SK-N-SH (cell line): ENCODE measurements at regions not wholly inside any gene's neighbourhood (a gene's known extent, or its start where the extent isn't known, plus 50 kb on each side); places are given as distances from the start of the nearest gene placed in this dataset.

Experiments
- CTCF ChIA-PET: fragments of 300-600, 350-600 bp; formaldehyde crosslinking; extraction: SDS; loops from one replicate; lab custom pipeline; 2021; lab: Yijun Ruan, JAX
- POLR2A ChIA-PET: fragments of 350-600 bp; sonication (Branson Sonifier 250); formaldehyde crosslinking; extraction: SDS; loops from one replicate; lab custom pipeline; 2020; ENCODE audit warnings: antibody characterized with exemption, inconsistent platforms; lab: Yijun Ruan, JAX
- DNase-seq: peaks from one replicate; pipeline ENCODE4 v3.0.0; 2012
- H2AFZ ChIP-seq: fragments of 200-600 bp; sonication (generic); 2 replicates; pipeline ENCODE4 v1.8.1; 2016; ENCODE audit warnings: antibody characterized with exemption, mild to moderate bottlenecking, low read depth
- H3F3A ChIP-seq: fragments of 200-600 bp; sonication (generic); replicated peaks from 2 replicates; pipeline ENCODE3; 2016; ENCODE audit warnings: antibody characterized with exemption, mild to moderate bottlenecking; ENCODE audit not compliant: insufficient read depth
- H3K27ac ChIP-seq, 2 experiments: fragments of 200-500 bp in 1 of 2; fragments of 200-600 bp in 1 of 2; sonication (Bioruptor generic) in 1 of 2; sonication (generic), shearing (Covaris generic) in 1 of 2; 2 replicates each; pipeline versions ENCODE4 v1.5.1 to v1.6.1; 2014 to 2016; ENCODE audit warnings: low read depth in 2 of 2, inconsistent platforms in 1 of 2, low read length in 1 of 2, mild to moderate bottlenecking in 1 of 2, mixed read lengths in 1 of 2
- H3K27me3 ChIP-seq: fragments of 200-600 bp; sonication (generic), shearing (Covaris generic); 2 replicates; pipeline ENCODE4 v1.6.1; 2016; ENCODE audit warnings: mixed run types; ENCODE audit not compliant: insufficient read depth
- H3K36me3 ChIP-seq, 2 experiments: fragments of 200-500 bp in 1 of 2; fragments of 200-600 bp in 1 of 2; sonication (Bioruptor generic) in 1 of 2; sonication (generic) in 1 of 2; replicated peaks in 1 of 2; 2 replicates each; pipeline versions ENCODE3 to v1.5.1; 2014 to 2016; ENCODE audit warnings: low read length in 1 of 2, mild to moderate bottlenecking in 1 of 2; ENCODE audit not compliant: insufficient read depth in 2 of 2, control insufficient read depth in 1 of 2
- H3K4me1 ChIP-seq, 2 experiments: fragments of 200-500 bp in 1 of 2; fragments of 200-600 bp in 1 of 2; sonication (Bioruptor generic) in 1 of 2; sonication (generic), shearing (Covaris generic) in 1 of 2; 2 replicates each; pipeline versions ENCODE4 v1.5.1 to v1.6.1; 2014 to 2016; ENCODE audit warnings: low read depth in 1 of 2, low read length in 1 of 2, mixed run types in 1 of 2; ENCODE audit not compliant: insufficient read depth in 2 of 2, control insufficient read depth in 1 of 2
- H3K4me2 ChIP-seq: fragments of 200-600 bp; sonication (generic), shearing (Covaris generic); 2 replicates; pipeline ENCODE4 v1.6.1; 2017; ENCODE audit warnings: mixed run types
- H3K4me3 ChIP-seq, 2 experiments: fragments of 200-500 bp in 1 of 2; fragments of 200-600 bp in 1 of 2; sonication (Bioruptor generic) in 1 of 2; sonication (generic), shearing (Covaris generic) in 1 of 2; 2 replicates each; pipeline versions ENCODE4 v1.5.1 to v1.8.1; 2014 to 2016; ENCODE audit warnings: low read depth in 2 of 2, inconsistent platforms in 1 of 2, low read length in 1 of 2, mild to moderate bottlenecking in 1 of 2, mixed read lengths in 1 of 2, moderate library complexity in 1 of 2
- H3K79me2 ChIP-seq: fragments of 200-600 bp; sonication (generic); 2 replicates; pipeline ENCODE4 v1.8.1; 2017; ENCODE audit warnings: mild to moderate bottlenecking; ENCODE audit not compliant: insufficient read depth
- H3K9ac ChIP-seq: fragments of 200-600 bp; sonication (generic); 2 replicates; pipeline ENCODE4 v1.6.1; 2017; ENCODE audit warnings: mixed run types
- H3K9me2 ChIP-seq: fragments of 200-600 bp; sonication (generic); 2 replicates; pipeline ENCODE4 v1.6.1; 2017; ENCODE audit warnings: mixed run types
- H3K9me3 ChIP-seq: fragments of 200-600 bp; sonication (generic); 2 replicates; pipeline ENCODE4 v1.6.1; 2017; ENCODE audit warnings: mixed run types, mild to moderate bottlenecking, moderate library complexity
- H4K20me1 ChIP-seq: fragments of 200-600 bp; sonication (generic); 2 replicates; pipeline ENCODE4 v1.6.1; 2017; ENCODE audit warnings: mild to moderate bottlenecking, mixed run types; ENCODE audit not compliant: insufficient read depth
- CHD2 ChIP-seq: fragments of 150-350 bp; IDR thresholded peaks from 2 replicates; pipeline ENCODE4 v1.6.1; 2018; ENCODE audit warnings: low read length; ENCODE audit not compliant: partially characterized antibody
- ELF1 ChIP-seq: IDR thresholded peaks from 2 replicates; pipeline ENCODE4 v1.4.0; 2012
- EZH2phosphoT487 ChIP-seq: fragments of 200-600 bp; sonication (generic); IDR thresholded peaks from 2 replicates; pipeline ENCODE4 v1.6.1; 2017; ENCODE audit warnings: low read depth, mixed run types, mild to moderate bottlenecking, antibody characterized with exemption, moderate library complexity, borderline replicate concordance
- FOXJ3 ChIP-seq: sonication (generic); formaldehyde crosslinking; IDR thresholded peaks from 2 replicates; pipeline ENCODE4 v1.5.1; 2020; ENCODE audit warnings: mild to moderate bottlenecking, missing genetic modification reagents
- MAX ChIP-seq: IDR thresholded peaks from 2 replicates; pipeline ENCODE4 v1.4.0; 2012; ENCODE audit warnings: low read depth
- MEF2A ChIP-seq: IDR thresholded peaks from 2 replicates; pipeline ENCODE4 v1.4.0; 2012; ENCODE audit warnings: low read depth, borderline replicate concordance
- NFIC ChIP-seq: IDR thresholded peaks from 2 replicates; pipeline ENCODE4 v1.4.0; 2012; ENCODE audit warnings: borderline replicate concordance
- NRF1 ChIP-seq: IDR thresholded peaks from 2 replicates; pipeline ENCODE4 v1.6.1; 2012; ENCODE audit warnings: low read depth, mild to moderate bottlenecking, low read length
- PBX3 ChIP-seq: IDR thresholded peaks from 2 replicates; pipeline ENCODE4; 2012
- REST ChIP-seq: IDR thresholded peaks from 2 replicates; pipeline ENCODE4 v1.6.1; 2012; ENCODE audit warnings: mild to moderate bottlenecking, low read depth, low read length, moderate library complexity
- RFX5 ChIP-seq: IDR thresholded peaks from 2 replicates; pipeline ENCODE4 v1.6.1; 2012; ENCODE audit warnings: mild to moderate bottlenecking, improper control_type of control experiment, low read length
- SMC3 ChIP-seq: IDR thresholded peaks from 2 replicates; pipeline ENCODE4 v1.6.1; 2012; ENCODE audit warnings: low read depth, low read length, improper control_type of control experiment
- TAF1 ChIP-seq: IDR thresholded peaks from 2 replicates; pipeline ENCODE4 v1.6.1; 2012; ENCODE audit warnings: low read depth, mild to moderate bottlenecking, low read length, moderate library complexity, borderline replicate concordance
- TCF12 ChIP-seq: IDR thresholded peaks from 2 replicates; pipeline ENCODE4 v1.4.0; 2012
- USF2 ChIP-seq: fragments of 150-350 bp; IDR thresholded peaks from 2 replicates; pipeline ENCODE4 v1.6.1; 2017; ENCODE audit warnings: antibody characterized with exemption, low read length, low read depth, borderline replicate concordance
- WGBS: methylation state at CpG from one replicate; pipeline ENCODE4 v1.1.6; 2017; ENCODE audit warnings: low lambda C conversion rate; 5-methylcytosine and 5-hydroxymethylcytosine counted together

GRCh38 chr10:131016556-131016955, 295.0 kb downstream of the TCERG1L start:
- Histone ChIP-seq H3K9me3 (no peaks in the 10 kb centered on the region), H3K4me1 (no peaks in the 10 kb centered on the region), H3K79me2 (no peaks in the 10 kb centered on the region), H3F3A (no peaks in the 10 kb centered on the region), H3K27ac (no peak overlapping the region), H3K4me2 (no peak overlapping the region), H3K36me3 (no peaks in the 10 kb centered on the region), H3K4me3 (no peak overlapping the region), H3K9ac (no peak overlapping the region), H2AFZ (no peak overlapping the region), H3K27me3 (no peaks in the 10 kb centered on the region), H4K20me1 (no peaks in the 10 kb centered on the region), H3K9me2 (no peaks in the 10 kb centered on the region)
- ChIA-PET CTCF (no interaction called here), POLR2A (no interaction called here)
- no peak for DNase-seq
- WGBS: 39% methylated on average over 7 of the region's 7 CpGs
- TF ChIP-seq PBX3: no peak
- no peak for TF ChIP-seq RFX5
- TF ChIP-seq TCF12: no peak
- TF ChIP-seq ELF1: no peak
- no peak for TF ChIP-seq MAX
- TF ChIP-seq NFIC: no peak
- no peak for TF ChIP-seq SMC3
- TF ChIP-seq USF2: no peak
- TF ChIP-seq REST: no peak
- no peak for TF ChIP-seq TAF1
- TF ChIP-seq MEF2A: no peak
- TF ChIP-seq, all 33 proteins: peak for 0

GRCh38 chr10:131017566-131018285, 293.8 kb downstream of the TCERG1L start:
- H3K9me3 ChIP-seq: no peaks in the 10 kb centered on the region
- no peak for TF ChIP-seq ELF1
- TF ChIP-seq CHD2: no peak
- no peak for TF ChIP-seq NRF1
- no peak for TF ChIP-seq NFIC
- no peak for TF ChIP-seq EZH2phosphoT487
- TF ChIP-seq FOXJ3 (CRISPR knock-in tag): no peak
- CTCF ChIA-PET: interaction anchor here (1.4 kb wide), 1 partner anchor 20 kb away, joined by 3 read pairs; no protein-coding TSS in a partner anchor

More at GRCh38 chr10:131017566-131018285, 293.8 kb downstream of the TCERG1L start:
- H2AFZ ChIP-seq: no peak overlapping the region
- no peak overlapping the region for H3K27ac ChIP-seq
- H3F3A ChIP-seq: no peaks in the 10 kb centered on the region
- no peak overlapping the region for H3K4me3 ChIP-seq
- no peaks in the 10 kb centered on the region for H3K4me1 ChIP-seq
- no peak overlapping the region for H3K4me2 ChIP-seq
- no peaks in the 10 kb centered on the region for H4K20me1 ChIP-seq
- POLR2A ChIA-PET: no interaction called here
- WGBS: 49% methylated on average over 7 of the region's 9 CpGs
- no peaks in the 10 kb centered on the region for H3K79me2 ChIP-seq
- no peak overlapping the region for H3K9ac ChIP-seq
- H3K9me2 ChIP-seq: no peaks in the 10 kb centered on the region
- DNase-seq: no peak
- H3K36me3 ChIP-seq: no peaks in the 10 kb centered on the region
- H3K27me3 ChIP-seq: no peaks in the 10 kb centered on the region
